Kidney epithelial cell (primary cell): ENCODE measurements at regions not wholly inside any gene's neighbourhood (a gene's known extent, or its start where the extent isn't known, plus 50 kb on each side); places are given as distances from the start of the nearest gene placed in this dataset.

Experiments
- DNase-seq: peaks from one replicate; pipeline ENCODE4 v3.0.0-alpha.2; 2010; ENCODE audit warnings: low read depth
- H3K27me3 ChIP-seq: 2 replicates; pipeline ENCODE4 v1.6.0; 2011; ENCODE audit warnings: low read length; ENCODE audit not compliant: control insufficient read depth, insufficient read depth
- H3K36me3 ChIP-seq: 2 replicates; pipeline ENCODE4 v1.5.1; 2011; ENCODE audit warnings: low read length; ENCODE audit not compliant: control insufficient read depth, insufficient read depth
- H3K4me3 ChIP-seq: 2 replicates; pipeline ENCODE4 v1.5.1; 2011; ENCODE audit warnings: low read depth, mild to moderate bottlenecking, control low read depth, low read length
- CTCF ChIP-seq: IDR thresholded peaks from 2 replicates; pipeline ENCODE4 v1.5.1; 2011; ENCODE audit warnings: mild to moderate bottlenecking, moderate library complexity, low read length, control low read depth, inconsistent platforms; ENCODE audit not compliant: insufficient read depth, poor library complexity, severe bottlenecking

GRCh38 chr2:157204401-157204800 is 53.1 kb upstream of the GALNT5 start:
- H3K4me3 ChIP-seq: no peak overlapping the region
- DNase-seq: no peak
- no peaks in the 10 kb centered on the region for H3K36me3 ChIP-seq
- H3K27me3 ChIP-seq: no peaks in the 10 kb centered on the region
- TF ChIP-seq CTCF: no peak

GRCh38 chr2:157206916-157207315 is 50.6 kb upstream of the GALNT5 start:
- no peak overlapping the region for H3K4me3 ChIP-seq
- H3K36me3 ChIP-seq: no peaks in the 10 kb centered on the region
- no peak for TF ChIP-seq CTCF
- H3K27me3 ChIP-seq: no peaks in the 10 kb centered on the region
- DNase-seq: no peak
